Esophagus squamous epithelium (tissue), 5 donors: ENCODE measurements at regions not wholly inside any gene's neighbourhood (a gene's known extent, or its start where the extent isn't known, plus 50 kb on each side); places are given as distances from the start of the nearest gene placed in this dataset.

ENCODE experiments used
- DNase-seq: peaks from one replicate; lab custom pipeline; 2025; lab: John Stamatoyannopoulos, UW
- H3K27ac ChIP-seq, 4 donors: fragments of 200-600 bp; sonication (generic); one replicate each; pipeline ENCODE4 v1.5.1; 2016 to 2019; ENCODE audit warnings: mild to moderate bottlenecking in 1 of 4
- H3K27me3 ChIP-seq, 4 donors: fragments of 200-600 bp; sonication (generic); 1 replicate in 3 of 4; 2 replicates in 1 of 4; pipeline versions ENCODE4 v1.5.1 to v1.6.0; 2017 to 2021; ENCODE audit warnings: antibody characterized with exemption in 1 of 4
- H3K36me3 ChIP-seq, 3 donors: fragments of 200-600 bp; sonication (generic); one replicate each; pipeline ENCODE4 v1.5.1; 2016 to 2019
- H3K4me1 ChIP-seq, 3 donors: fragments of 200-600 bp; sonication (generic); one replicate each; pipeline ENCODE4 v1.5.1; 2017 to 2019
- H3K4me3 ChIP-seq, 4 donors: fragments of 200-600 bp; sonication (generic); 1 replicate in 3 of 4; 2 replicates in 1 of 4; pipeline ENCODE4 v1.5.1; 2016 to 2019; ENCODE audit warnings: mild to moderate bottlenecking in 2 of 4, moderate library complexity in 1 of 4
- H3K9me3 ChIP-seq, 3 donors: fragments of 200-600 bp; sonication (generic); one replicate each; pipeline ENCODE4 v1.5.1; 2016 to 2019
- CTCF ChIP-seq, 6 experiments: fragments of 450-650 bp in 4 of 6; fragments of 200-600 bp in 2 of 6; sonication (generic) in 2 of 6; IDR thresholded peaks; one replicate each; pipeline ENCODE4 v1.5.1; 2016 to 2019; ENCODE audit warnings: antibody characterized with exemption in 6 of 6, mild to moderate bottlenecking in 4 of 6, moderate library complexity in 4 of 6
- POLR2A ChIP-seq, 4 donors: fragments of 450-650 bp; IDR thresholded peaks; one replicate each; pipeline ENCODE4 v1.6.1; 2017; ENCODE audit warnings: antibody characterized with exemption in 4 of 4, mild to moderate bottlenecking in 4 of 4, moderate library complexity in 3 of 4
- WGBS, 2 donors: methylation state at CpG; one replicate each; pipeline ENCODE4 v1.1.5; 2018; 5-methylcytosine and 5-hydroxymethylcytosine counted together
- intact Hi-C: fragments of 100-400 bp; cut with DNase I; formaldehyde crosslinking; loops from one replicate; pipeline ENCODE4 v1.15.0; 2022
- small RNA-seq, 4 donors: library from RNA; depleted of rRNA; stranded (forward); fragments of <200 nt; gene quantifications; one replicate each; pipeline ENCODE3, GENCODE V24; 2016
- donor health status: DM: yes; HTN: yes; CAD: no.

DNA sequence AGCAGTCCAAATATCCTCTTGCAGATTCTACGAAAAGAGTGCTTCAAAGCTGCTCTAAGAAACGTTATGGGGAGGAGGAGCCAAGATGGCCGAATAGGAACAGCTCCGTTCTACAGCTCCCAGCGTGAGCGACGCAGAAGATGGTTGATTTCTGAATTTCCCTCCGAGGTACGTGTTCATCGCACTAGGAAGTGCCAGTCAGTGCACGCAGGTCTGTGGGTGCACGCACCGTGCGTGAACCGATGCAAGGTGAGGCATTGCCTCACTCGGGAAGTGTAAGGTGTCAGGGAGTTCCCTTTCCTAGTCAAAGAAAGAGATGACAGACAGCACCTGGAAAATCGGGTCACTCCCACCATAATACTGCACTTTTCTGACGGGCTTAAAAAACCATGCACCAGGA is 272.1 kb upstream of the DEFB115 start:
- no peaks in the 10 kb centered on the region for H3K36me3 ChIP-seq
- no peak overlapping the region for H3K4me3 ChIP-seq
- no peaks in the 10 kb centered on the region for H3K27me3 ChIP-seq
- intact Hi-C loops, result no loop called here
- TF ChIP-seq POLR2A (IDR thresholded peaks at IDR 0.05), result no peak
- no peak for TF ChIP-seq CTCF (IDR thresholded peaks at IDR 0.05)
- no peak overlapping the region for H3K27ac ChIP-seq
- peaks cover 0 to 4% (median 0%) of the 10 kb centered on the region in 3 donors for H3K9me3 ChIP-seq
- DNase-seq, result no peak
- H3K4me1 ChIP-seq, result no peaks in the 10 kb centered on the region
- 86 to 93% methylated on average over 17 to 18 of the region's 18 CpGs for WGBS, 2 donors

Small RNAs in the stretch of these regions (small RNA-seq; reads per million reads assigned to genes)
- gene RNA5SP528, result 0 to 0.41 (median 0.24) reads per million in 4 donors
